ENCODE measurements at regions not wholly inside any gene's neighbourhood (a gene's known extent, or its start where the extent isn't known, plus 50 kb on each side); places are given as distances from the start of the nearest gene placed in this dataset.

GRCh38 chr10:114728325-114728724 is 70.2 kb upstream of the ABLIM1 start:
- no peak overlapping the region for H2AFZ ChIP-seq (ENCODE audit: low read depth, low read length)
- no peaks in the 10 kb centered on the region for H3K36me3 ChIP-seq (ENCODE audit: insufficient read depth, low read length)
- Mint-ChIP-seq H3K4me3 (ENCODE audit: unreplicated experiment) (no peak overlapping the region), H3K27me3 (ENCODE audit: low read depth, unreplicated experiment) (no peaks in the 10 kb centered on the region), H3K9me3 (ENCODE audit: unreplicated experiment) (no peaks in the 10 kb centered on the region), H3K4me1 (ENCODE audit: low read depth, unreplicated experiment) (no peaks in the 10 kb centered on the region), H3K36me3 (ENCODE audit: low read depth, unreplicated experiment) (no peaks in the 10 kb centered on the region), H3K27ac (ENCODE audit: unreplicated experiment) (no peak overlapping the region)
- no peak overlapping the region for H3K4me2 ChIP-seq (ENCODE audit: low read length)
- no peak overlapping the region for H3K9ac ChIP-seq (ENCODE audit: low read length)
- FAIRE-seq (no peak), DNase-seq (ENCODE audit: low read depth) (no peak)
- H3K9me3 ChIP-seq (ENCODE audit: insufficient read depth, low read depth, low read length), result no peaks in the 10 kb centered on the region
- H3K79me2 ChIP-seq (ENCODE audit: insufficient read depth, low read length), result no peaks in the 10 kb centered on the region
- no peaks in the 10 kb centered on the region for H4K20me1 ChIP-seq (ENCODE audit: insufficient read depth, low read length)
- H3K27me3 ChIP-seq (ENCODE audit: insufficient read depth, low read length), result no peaks in the 10 kb centered on the region
- no peak overlapping the region for H3K27ac ChIP-seq (ENCODE audit: low read depth, low read length)
- H3K4me1 ChIP-seq (ENCODE audit: insufficient read depth, low read length), result no peaks in the 10 kb centered on the region
- TF ChIP-seq EZH2 (IDR thresholded peaks at IDR 0.05; ENCODE audit: insufficient read depth, low read length) (no peak), CTCF (IDR thresholded peaks at IDR 0.05; ENCODE audit: insufficient read depth, low read depth, low read length) (no peak)
- no peak overlapping the region for H3K4me3 ChIP-seq (ENCODE audit: insufficient read depth, low read depth, low read length)

GRCh38 chr10:114729103-114729659 is 71.1 kb upstream of the ABLIM1 start:
- no peak for DNase-seq (ENCODE audit: low read depth)
- H3K27ac Mint-ChIP-seq (ENCODE audit: unreplicated experiment), result no peak overlapping the region
- Histone ChIP-seq H3K4me2 (ENCODE audit: low read length) (no peak overlapping the region), H3K9me3 (ENCODE audit: insufficient read depth, low read depth, low read length) (no peaks in the 10 kb centered on the region), H3K4me3 (ENCODE audit: insufficient read depth, low read depth, low read length) (no peak overlapping the region), H3K9ac (ENCODE audit: low read length) (no peak overlapping the region), H4K20me1 (ENCODE audit: insufficient read depth, low read length) (no peaks in the 10 kb centered on the region), H3K27ac (ENCODE audit: low read depth, low read length) (no peak overlapping the region), H3K27me3 (ENCODE audit: insufficient read depth, low read length) (no peaks in the 10 kb centered on the region), H2AFZ (ENCODE audit: low read depth, low read length) (no peak overlapping the region), H3K36me3 (ENCODE audit: insufficient read depth, low read length) (no peaks in the 10 kb centered on the region), H3K4me1 (ENCODE audit: insufficient read depth, low read length) (no peaks in the 10 kb centered on the region), H3K79me2 (ENCODE audit: insufficient read depth, low read length) (no peaks in the 10 kb centered on the region)
- FAIRE-seq, result no peak
- TF ChIP-seq CTCF (IDR thresholded peaks at IDR 0.05; ENCODE audit: insufficient read depth, low read depth, low read length), result no peak
- TF ChIP-seq EZH2 (IDR thresholded peaks at IDR 0.05; ENCODE audit: insufficient read depth, low read length), result no peak
- H3K4me1 Mint-ChIP-seq (ENCODE audit: low read depth, unreplicated experiment), result no peaks in the 10 kb centered on the region
- no peaks in the 10 kb centered on the region for H3K9me3 Mint-ChIP-seq (ENCODE audit: unreplicated experiment)
- H3K4me3 Mint-ChIP-seq (ENCODE audit: unreplicated experiment), result no peak overlapping the region
- H3K27me3 Mint-ChIP-seq (ENCODE audit: low read depth, unreplicated experiment), result no peaks in the 10 kb centered on the region
- H3K36me3 Mint-ChIP-seq (ENCODE audit: low read depth, unreplicated experiment), result no peaks in the 10 kb centered on the region

GRCh38 chr10:114730291-114730690 is 72.2 kb upstream of the ABLIM1 start:
- no peaks in the 10 kb centered on the region for H3K9me3 Mint-ChIP-seq (ENCODE audit: unreplicated experiment)
- Histone ChIP-seq H3K36me3 (ENCODE audit: insufficient read depth, low read length) (no peaks in the 10 kb centered on the region), H3K4me1 (ENCODE audit: insufficient read depth, low read length) (no peaks in the 10 kb centered on the region), H3K27me3 (ENCODE audit: insufficient read depth, low read length) (no peaks in the 10 kb centered on the region), H3K9me3 (ENCODE audit: insufficient read depth, low read depth, low read length) (no peaks in the 10 kb centered on the region), H3K79me2 (ENCODE audit: insufficient read depth, low read length) (no peaks in the 10 kb centered on the region), H3K9ac (ENCODE audit: low read length) (no peak overlapping the region), H3K27ac (ENCODE audit: low read depth, low read length) (no peak overlapping the region), H3K4me2 (ENCODE audit: low read length) (no peak overlapping the region), H2AFZ (ENCODE audit: low read depth, low read length) (no peak overlapping the region), H4K20me1 (ENCODE audit: insufficient read depth, low read length) (no peaks in the 10 kb centered on the region), H3K4me3 (ENCODE audit: insufficient read depth, low read depth, low read length) (no peak overlapping the region)
- DNase-seq (ENCODE audit: low read depth) (no peak), FAIRE-seq (no peak)
- H3K4me1 Mint-ChIP-seq (ENCODE audit: low read depth, unreplicated experiment), result no peaks in the 10 kb centered on the region
- H3K4me3 Mint-ChIP-seq (ENCODE audit: unreplicated experiment), result no peak overlapping the region
- H3K36me3 Mint-ChIP-seq (ENCODE audit: low read depth, unreplicated experiment), result no peaks in the 10 kb centered on the region
- no peak overlapping the region for H3K27ac Mint-ChIP-seq (ENCODE audit: unreplicated experiment)
- TF ChIP-seq CTCF (IDR thresholded peaks at IDR 0.05; ENCODE audit: insufficient read depth, low read depth, low read length), result no peak
- no peak for TF ChIP-seq EZH2 (IDR thresholded peaks at IDR 0.05; ENCODE audit: insufficient read depth, low read length)
- H3K27me3 Mint-ChIP-seq (ENCODE audit: low read depth, unreplicated experiment), result no peaks in the 10 kb centered on the region

All from astrocyte (in vitro differentiated cells and primary cell).